HG02759 (cell line): ENCODE measurements at regions not wholly inside any gene's neighbourhood (a gene's known extent, or its start where the extent isn't known, plus 50 kb on each side); places are given as distances from the start of the nearest gene placed in this dataset.

Source experiments
- ATAC-seq: cut with Tn5 transposase; IDR thresholded peaks from one replicate; pipeline ENCODE4 v1.9.1; 2021; ENCODE audit warnings: mild to moderate bottlenecking, moderate library complexity; ENCODE audit not compliant: unreplicated experiment

GRCh38 chr9:31065691-31066090 is 1318.8 kb upstream of the ACO1 start:
- no peak for ATAC-seq

GRCh38 chr9:31067418-31067817 is 1317.0 kb upstream of the ACO1 start:
- ATAC-seq, result no peak

DNA sequence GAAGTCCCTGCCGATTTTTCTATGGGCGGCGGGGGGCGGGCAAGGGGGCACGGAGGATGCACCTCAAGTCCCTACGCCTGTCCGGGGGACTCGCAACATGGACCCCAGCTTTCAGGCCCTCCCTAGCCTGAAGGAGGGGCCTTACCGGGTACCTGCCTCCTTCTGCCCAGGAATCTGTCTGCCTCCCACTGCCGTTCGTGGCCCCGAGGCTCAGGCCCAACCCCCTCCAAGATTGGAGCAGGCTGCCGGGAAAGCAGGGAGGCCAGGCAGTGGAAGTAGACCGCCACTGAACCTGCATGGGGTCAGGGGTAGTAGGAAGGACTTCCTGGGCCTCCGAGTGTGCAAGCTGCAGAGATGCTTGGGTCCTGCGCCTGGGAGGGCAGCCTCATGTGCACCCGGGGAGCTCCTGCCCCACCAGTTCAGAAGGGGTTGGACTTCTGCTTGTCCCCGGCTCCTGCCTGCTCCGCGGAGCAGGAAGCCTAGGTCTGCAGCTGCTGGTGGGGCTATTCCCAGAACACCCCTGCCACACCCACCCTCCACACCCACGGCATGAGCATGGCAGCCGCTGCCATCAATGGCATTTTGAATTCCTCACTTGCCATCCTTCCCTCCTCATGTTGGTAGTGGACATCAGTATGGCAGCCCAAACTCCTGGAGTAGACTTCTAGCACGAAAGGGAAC is 1312.7 kb upstream of the ACO1 start:
- no peak for ATAC-seq

GRCh38 chr9:31078175-31078574 is 1306.3 kb upstream of the ACO1 start:
- ATAC-seq, result peak; percentile 65

GRCh38 chr9:31084350-31084749 is 1300.1 kb upstream of the ACO1 start:
- no peak for ATAC-seq

DNA sequence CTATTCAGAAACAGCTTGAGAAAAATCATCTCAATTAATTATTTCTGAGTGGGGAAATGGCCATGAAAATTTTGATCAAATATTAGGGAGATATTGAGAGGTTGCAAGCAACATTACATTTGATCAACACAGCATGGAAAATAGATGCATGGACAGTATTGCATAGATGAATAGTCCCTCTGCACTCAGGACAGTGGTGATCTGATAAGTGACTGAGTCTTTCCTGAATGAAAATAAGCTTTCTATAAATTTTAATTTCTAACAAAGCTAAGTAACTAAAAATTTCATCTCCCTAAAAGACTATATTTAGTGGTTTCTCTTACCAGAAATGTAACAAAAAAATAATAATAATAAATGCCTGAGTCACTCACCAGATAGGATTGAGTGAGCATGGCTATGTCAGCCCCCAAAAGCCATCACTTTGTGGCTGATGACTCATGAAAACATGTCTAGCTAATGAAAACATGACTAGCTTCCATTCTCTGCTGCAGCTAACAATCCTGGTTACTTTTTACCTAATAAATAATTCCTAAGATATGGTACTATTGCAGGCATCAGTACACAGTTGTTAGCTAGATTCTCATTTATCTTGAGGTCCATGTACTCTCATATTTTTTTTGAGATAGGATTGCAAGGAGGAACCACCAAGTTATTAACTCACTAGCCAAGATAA is 1294.8 kb upstream of the ACO1 start:
- no peak for ATAC-seq

- ATAC-seq, result no peak
Observed at GRCh38 chr9:31100311-31100710, 1284.1 kb upstream of the ACO1 start.

DNA sequence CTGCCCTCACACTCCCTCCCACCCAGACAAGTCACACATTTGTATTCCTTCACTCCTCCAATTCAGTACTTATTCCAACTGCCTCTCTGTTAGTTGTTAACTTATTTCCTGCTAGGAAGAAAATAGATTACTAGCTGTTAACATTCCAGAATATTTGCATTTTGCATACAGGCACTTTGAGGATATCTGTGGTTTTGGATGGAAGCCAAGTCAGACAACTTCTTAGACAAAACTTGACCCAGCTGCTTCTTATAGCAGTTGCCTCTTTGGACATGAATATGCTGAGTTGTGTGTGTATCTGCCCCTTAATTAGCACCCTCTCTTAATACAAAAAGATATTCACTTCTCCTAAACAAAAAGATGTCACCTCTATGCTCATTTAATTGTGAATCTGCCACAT is 1280.6 kb upstream of the ACO1 start:
- ATAC-seq, result no peak

- no peak for ATAC-seq
Observed at GRCh38 chr9:31104249-31104648, 1280.2 kb upstream of the ACO1 start.

DNA sequence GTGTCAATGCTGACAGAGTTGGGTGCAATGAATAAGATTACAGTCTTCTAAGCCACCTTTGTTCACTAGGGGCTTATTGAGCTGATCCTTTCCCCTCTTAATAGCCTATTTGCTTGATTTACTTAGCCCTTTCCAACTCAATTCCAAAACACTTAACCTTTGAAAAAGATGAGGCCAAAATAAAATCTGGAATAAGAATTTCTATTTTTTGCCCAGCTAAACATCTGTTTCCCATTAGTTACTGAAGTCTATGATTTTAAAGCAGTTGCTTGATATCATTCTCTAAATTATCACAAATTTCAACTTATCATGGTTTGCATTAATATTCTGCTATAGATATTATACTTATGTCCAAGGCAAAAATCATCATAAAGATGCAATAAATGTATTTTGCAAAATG is 1272.0 kb upstream of the ACO1 start:
- ATAC-seq, result no peak

DNA sequence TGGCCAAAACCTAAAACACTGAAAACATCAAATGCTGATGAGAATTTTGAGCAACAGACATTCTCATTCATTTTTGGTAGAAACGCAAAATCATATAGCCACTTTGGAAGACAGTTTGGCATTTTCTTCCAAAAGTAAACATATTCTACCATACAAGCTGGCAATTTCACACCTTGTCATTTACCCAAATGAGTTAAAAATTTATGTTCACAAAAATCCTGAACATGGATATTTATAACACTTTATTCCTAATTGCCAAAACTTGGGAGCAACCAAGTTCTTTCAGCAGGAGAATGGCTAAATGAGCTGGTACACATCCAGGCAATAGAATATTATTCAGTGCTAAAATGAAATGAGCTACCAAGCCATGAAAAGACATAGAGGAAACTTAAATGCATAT is 1270.1 kb upstream of the ACO1 start:
- ATAC-seq, result no peak

DNA sequence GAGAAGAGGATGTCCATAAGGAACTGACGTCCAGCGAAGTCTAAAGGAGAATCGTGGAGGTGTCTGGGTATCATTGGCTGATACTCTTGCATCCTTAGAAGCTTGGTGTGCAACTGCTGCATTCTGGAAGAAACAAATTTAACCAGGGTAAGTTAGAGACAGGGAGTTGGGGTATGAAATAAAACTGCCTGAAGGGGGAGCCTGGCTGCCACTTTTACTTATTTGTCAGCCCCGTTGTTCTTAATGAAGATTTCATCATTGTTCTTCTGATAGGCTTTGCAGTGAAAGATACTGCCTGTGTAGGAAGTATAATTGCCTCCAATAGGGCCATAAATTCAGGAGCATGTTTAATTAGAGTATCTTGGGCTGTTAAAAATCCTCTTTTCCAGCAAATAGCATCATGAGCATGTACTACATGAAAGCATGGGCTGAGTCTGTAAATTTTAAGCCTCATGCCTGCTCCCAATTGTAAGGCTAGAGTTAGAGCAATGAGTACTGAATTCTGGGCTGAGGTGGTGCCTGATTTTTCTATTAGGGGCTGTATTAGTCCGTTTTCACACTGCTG is 1264.5 kb upstream of the ACO1 start:
- peak; percentile 92 for ATAC-seq

DNA sequence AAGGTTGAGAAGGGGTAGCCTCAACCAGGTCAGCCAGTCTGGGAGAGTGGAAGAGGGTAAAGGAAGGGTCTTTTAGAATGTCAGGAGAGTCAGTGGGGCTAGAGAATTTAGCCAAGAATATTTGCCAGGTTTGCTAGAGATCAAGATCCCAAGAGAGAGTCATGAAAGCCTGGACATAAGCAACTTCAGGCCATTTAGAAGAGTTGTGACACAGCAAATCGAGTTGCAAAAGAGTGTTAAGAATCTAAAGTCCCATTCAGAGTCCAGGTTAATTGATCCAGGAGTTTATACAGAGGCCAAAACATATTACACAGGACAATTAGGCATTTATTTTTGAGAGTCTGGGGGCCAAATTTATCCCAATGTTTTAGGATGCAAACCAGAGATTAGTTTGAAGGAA is 1260.1 kb upstream of the ACO1 start:
- no peak for ATAC-seq

- ATAC-seq, result no peak
Observed at GRCh38 chr9:31135567-31135966, 1248.9 kb upstream of the ACO1 start.

- no peak for ATAC-seq
Observed at GRCh38 chr9:31136524-31136923, 1247.9 kb upstream of the ACO1 start.

DNA sequence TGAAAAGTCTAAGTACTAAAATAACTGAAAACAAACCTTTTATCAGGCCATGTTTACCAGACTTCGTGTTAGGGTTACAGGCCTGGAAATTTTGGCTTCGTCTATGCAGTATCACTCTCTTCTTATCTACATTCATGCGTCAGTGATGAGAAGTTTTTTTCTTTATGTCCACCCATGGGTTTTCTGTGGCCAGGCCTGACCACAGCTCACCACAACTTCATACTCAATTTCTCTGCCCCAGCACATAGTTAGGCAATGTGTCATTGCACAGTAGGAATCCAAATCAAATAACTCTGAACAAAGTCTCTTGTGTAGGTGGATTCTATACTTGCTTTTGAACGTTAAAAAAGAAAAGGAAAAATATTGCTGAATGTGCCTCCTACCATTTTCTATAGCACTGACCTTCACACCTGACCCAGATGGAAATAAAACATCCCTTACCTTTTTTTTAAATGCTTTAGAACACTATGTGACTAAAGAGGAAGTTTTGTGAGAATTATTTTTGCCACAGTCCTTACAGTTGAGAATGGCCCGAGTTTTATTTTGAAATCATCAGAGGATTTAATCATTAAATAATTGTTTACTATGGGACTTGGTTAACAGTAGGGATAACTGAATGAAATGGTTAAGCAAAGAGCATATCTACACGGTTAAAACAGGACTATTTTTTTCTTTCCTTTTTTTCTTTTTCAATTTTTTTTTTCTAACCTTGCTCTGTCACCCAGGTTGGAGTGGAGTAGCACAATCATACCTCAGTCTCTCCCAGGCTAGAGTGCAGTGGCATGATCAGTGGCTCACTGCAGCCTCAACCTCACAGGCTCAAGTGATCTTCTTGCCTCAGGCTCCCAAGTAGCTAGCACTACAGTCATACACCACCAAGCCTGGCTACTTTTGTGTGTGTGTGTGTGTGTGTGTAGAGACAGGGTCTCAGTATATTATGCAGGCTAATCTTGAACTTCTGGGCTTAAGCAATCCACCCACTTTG is 1247.0 kb upstream of the ACO1 start:
- no peak for ATAC-seq

DNA sequence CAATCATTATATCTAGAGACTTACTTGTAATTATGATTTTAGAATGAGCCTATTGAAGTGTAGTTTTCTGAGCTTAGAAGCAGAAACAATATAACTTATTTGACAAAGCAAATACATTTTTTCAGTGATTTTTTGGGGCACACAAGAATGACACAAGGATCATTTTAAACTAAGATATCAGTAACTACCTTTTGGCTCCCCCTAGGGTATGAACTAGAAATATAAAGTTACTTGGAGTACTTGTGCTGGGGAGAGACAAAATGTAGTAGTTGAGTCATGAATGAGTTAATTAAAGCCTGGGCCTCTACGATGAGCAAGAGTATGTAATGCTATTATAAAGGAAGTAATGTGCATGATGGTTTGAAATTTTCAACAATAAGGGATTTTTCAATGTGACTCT is 1244.1 kb upstream of the ACO1 start:
- peak; percentile 49 for ATAC-seq

DNA sequence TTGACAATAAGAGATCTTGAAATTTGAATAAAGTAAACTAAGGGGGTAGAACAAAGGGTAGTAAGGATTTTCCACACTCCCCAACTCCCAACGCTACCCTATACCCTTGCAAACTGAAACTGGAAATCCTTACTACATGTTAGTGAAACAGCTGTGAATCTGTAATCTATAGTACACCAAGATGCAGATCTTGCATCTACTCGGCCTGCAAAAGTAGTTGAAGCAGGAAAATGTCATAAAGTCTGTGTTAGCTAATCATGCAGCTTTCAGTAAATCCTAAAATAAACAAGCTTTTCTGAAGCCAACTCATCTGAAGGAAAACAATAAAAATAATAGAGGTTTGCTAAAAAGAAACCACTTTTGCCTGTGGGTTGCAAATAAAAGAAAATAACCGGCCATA is 1242.0 kb upstream of the ACO1 start:
- ATAC-seq, result no peak

- no peak for ATAC-seq
Observed at GRCh38 chr9:31144614-31145013, 1239.8 kb upstream of the ACO1 start.

GRCh38 chr9:31146485-31147166 is 1237.8 kb upstream of the ACO1 start:
- peak; percentile 95 for ATAC-seq
